GM23338 (cell line): ENCODE measurements at regions not wholly inside any gene's neighbourhood (a gene's known extent, or its start where the extent isn't known, plus 50 kb on each side); places are given as distances from the start of the nearest gene placed in this dataset.

Experiments
- ATAC-seq: fragments of 200-7000 bp; cut with Tn5 transposase; 3 replicates; pipeline ENCODE4 v1.9.1; 2020
- DNase-seq: peaks from one replicate; pipeline ENCODE4 v3.0.0-alpha.2; 2015; ENCODE audit warnings: low spot score
- H2AFZ ChIP-seq: fragments of 200-600 bp; sonication (generic); 2 replicates; pipeline ENCODE4 v1.8.0; 2016; ENCODE audit warnings: antibody characterized with exemption, mild to moderate bottlenecking, moderate library complexity
- H3F3A ChIP-seq: fragments of 200-600 bp; sonication (generic); replicated peaks from 2 replicates; pipeline ENCODE4 v1.8.0; 2017; ENCODE audit warnings: antibody characterized with exemption, mixed run types, low read depth
- H3K27ac ChIP-seq: fragments of 200-600 bp; sonication (generic); 2 replicates; pipeline ENCODE4 v1.6.1; 2016; ENCODE audit warnings: low read depth
- H3K27me3 ChIP-seq: fragments of 200-600 bp; sonication (generic); 2 replicates; pipeline ENCODE4 v1.8.0; 2016; ENCODE audit warnings: mild to moderate bottlenecking, mixed run types, moderate library complexity; ENCODE audit not compliant: insufficient read depth
- H3K36me3 ChIP-seq: fragments of 200-600 bp; sonication (generic); 2 replicates; pipeline ENCODE4 v1.8.0; 2016; ENCODE audit warnings: mild to moderate bottlenecking; ENCODE audit not compliant: insufficient read depth
- H3K4me1 ChIP-seq: fragments of 200-600 bp; sonication (generic); 2 replicates; pipeline ENCODE4 v1.8.0; 2016; ENCODE audit warnings: mild to moderate bottlenecking, moderate library complexity; ENCODE audit not compliant: insufficient read depth
- H3K4me2 ChIP-seq: fragments of 200-600 bp; sonication (generic); 2 replicates; pipeline ENCODE4 v1.7.1; 2017; ENCODE audit warnings: mixed run types
- H3K4me3 ChIP-seq: fragments of 200-600 bp; sonication (generic); 2 replicates; pipeline ENCODE4 v1.6.1; 2016; ENCODE audit warnings: mixed run types
- H3K79me2 ChIP-seq: fragments of 200-600 bp; sonication (generic); replicated peaks from 2 replicates; pipeline ENCODE4 v1.8.0; 2017; ENCODE audit warnings: mild to moderate bottlenecking; ENCODE audit not compliant: insufficient read depth
- H3K9me2 ChIP-seq: fragments of 200-600 bp; sonication (generic); 2 replicates; pipeline ENCODE4 v1.8.0; 2017; ENCODE audit not compliant: insufficient read depth
- H4K20me1 ChIP-seq: fragments of 200-600 bp; sonication (generic); replicated peaks from 2 replicates; pipeline ENCODE4 v1.8.0; 2017; ENCODE audit warnings: mild to moderate bottlenecking; ENCODE audit not compliant: insufficient read depth
- H3K27ac Mint-ChIP-seq: 2 replicates; pipeline ENCODE4 v1.8.0; 2020; ENCODE audit warnings: inconsistent platforms, mild to moderate bottlenecking, moderate library complexity, mixed read lengths
- H3K27me3 Mint-ChIP-seq: 3 replicates; pipeline ENCODE4 v1.8.0; 2022; ENCODE audit warnings: low read depth, mild to moderate bottlenecking, moderate library complexity, mixed read lengths, inconsistent platforms; ENCODE audit not compliant: insufficient read depth, poor library complexity
- H3K36me3 Mint-ChIP-seq: 3 replicates; pipeline ENCODE4 v1.8.0; 2021; ENCODE audit warnings: low read depth, mild to moderate bottlenecking, inconsistent platforms, moderate library complexity, mixed read lengths
- H3K4me1 Mint-ChIP-seq: 3 replicates; pipeline ENCODE4 v1.8.0; 2020; ENCODE audit warnings: mild to moderate bottlenecking, inconsistent platforms, mixed read lengths
- H3K4me3 Mint-ChIP-seq: 3 replicates; pipeline ENCODE4 v1.8.0; 2021; ENCODE audit warnings: moderate library complexity, mild to moderate bottlenecking, inconsistent platforms, mixed read lengths
- H3K9me3 Mint-ChIP-seq: 3 replicates; pipeline ENCODE4 v1.8.0; 2020; ENCODE audit warnings: moderate library complexity, mild to moderate bottlenecking, inconsistent platforms, mixed read lengths
- CREB1 ChIP-seq: fragments of 250-450 bp; sonication (Bioruptor Pico); IDR thresholded peaks from 2 replicates; pipeline ENCODE4 v1.5.0; 2020; ENCODE audit warnings: low read depth, mild to moderate bottlenecking, moderate library complexity
- CTCF ChIP-seq, 2 experiments: fragments of 200-600 bp in 1 of 2; sonication (generic) in 1 of 2; conservative IDR thresholded peaks; 2 replicates each; pipeline versions ENCODE4 v1.5.1 to v1.6.1; 2016 to 2017; ENCODE audit warnings: antibody characterized with exemption in 2 of 2, low read depth in 2 of 2, mild to moderate bottlenecking in 2 of 2, moderate library complexity in 1 of 2
- ETS1 ChIP-seq: IDR thresholded peaks from 2 replicates; pipeline ENCODE4 v1.6.1; 2016; ENCODE audit warnings: antibody characterized with exemption
- JUNB ChIP-seq: IDR thresholded peaks from one replicate; pipeline ENCODE4 v1.6.1; 2016; ENCODE audit warnings: antibody characterized with exemption; ENCODE audit not compliant: unreplicated experiment
- NANOG ChIP-seq: IDR thresholded peaks from 2 replicates; pipeline ENCODE4 v1.6.1; 2016; ENCODE audit warnings: antibody characterized with exemption, borderline replicate concordance
- POLR2AphosphoS5 ChIP-seq: IDR thresholded peaks from 2 replicates; pipeline ENCODE4 v1.6.1; 2016; ENCODE audit warnings: antibody characterized with exemption, low read depth
- REST ChIP-seq: IDR thresholded peaks from one replicate; pipeline ENCODE4 v1.6.1; 2018; ENCODE audit warnings: antibody characterized with exemption; ENCODE audit not compliant: unreplicated experiment
- ZNF114 ChIP-seq: fragments of 250-450 bp; sonication (Bioruptor Pico); IDR thresholded peaks from 2 replicates; pipeline ENCODE4 v1.5.0; 2020; ENCODE audit warnings: mild to moderate bottlenecking, moderate library complexity
- ZNF462 ChIP-seq: fragments of 250-450 bp; sonication (Bioruptor Pico); IDR thresholded peaks from 2 replicates; pipeline ENCODE4 v1.5.0; 2020; ENCODE audit warnings: mild to moderate bottlenecking, moderate library complexity

GRCh38 chr3:164655462-164655861 lies 422.8 kb downstream of the SI start:
- Mint-ChIP-seq H3K27ac (no peak overlapping the region), H3K4me1 (no peaks in the 10 kb centered on the region), H3K27me3 (no peaks in the 10 kb centered on the region), H3K36me3 (peaks cover 3% of the 10 kb centered on the region; the same call in 1 of the 3 replicates), H3K9me3 (no peaks in the 10 kb centered on the region; the same call in 2 of the 3 replicates), H3K4me3 (no peak overlapping the region)
- Histone ChIP-seq H3K4me1 (no peaks in the 10 kb centered on the region), H3K4me2 (no peak overlapping the region), H3K9me2 (no peaks in the 10 kb centered on the region), H3K27ac (no peak overlapping the region), H3K36me3 (no peaks in the 10 kb centered on the region), H2AFZ (no peak overlapping the region), H4K20me1 (no peaks in the 10 kb centered on the region), H3K79me2 (no peaks in the 10 kb centered on the region), H3F3A (no peaks in the 10 kb centered on the region), H3K27me3 (no peaks in the 10 kb centered on the region), H3K4me3 (no peak overlapping the region)
- no peak for TF ChIP-seq REST
- no peak for TF ChIP-seq NANOG
- TF ChIP-seq ZNF462 (CRISPR knock-in tag): no peak
- no peak for TF ChIP-seq CTCF (conservative IDR thresholded peaks at IDR 0.05; ENCODE audit: low read depth in 2 of 2)
- no peak for TF ChIP-seq ETS1
- no peak for TF ChIP-seq CREB1 (CRISPR knock-in tag)
- no peak for TF ChIP-seq JUNB
- TF ChIP-seq ZNF114 (CRISPR knock-in tag): no peak
- no peak for TF ChIP-seq POLR2AphosphoS5
- no peak for ATAC-seq
- DNase-seq: no peak
